K562 (cell line): ENCODE measurements at regions not wholly inside any gene's neighbourhood (a gene's known extent, or its start where the extent isn't known, plus 50 kb on each side); places are given as distances from the start of the nearest gene placed in this dataset.

Source experiments
- ATAC-seq: fragments of 200-7000 bp; cut with Tn5 transposase; 3 replicates; pipeline ENCODE4 v1.9.1; 2020; ENCODE audit warnings: moderate library complexity
- BruUV-seq: library from RNA; stranded (reverse); fragments of 400-500 nt; replicated peaks from 2 replicates; lab custom pipeline; 2021; lab: Mats Ljungman, UMichigan
- CTCF ChIA-PET: fragments of 300-600 bp; formaldehyde crosslinking; extraction: SDS; loops from one replicate; lab custom pipeline; 2021; ENCODE audit warnings: low intra/inter-chr PET ratio; lab: Yijun Ruan, JAX
- POLR2A ChIA-PET: fragments of 300-600, 350-650 bp; sonication (Branson Sonifier 250); formaldehyde crosslinking; extraction: SDS; loops from one replicate; lab custom pipeline; 2021; ENCODE audit warnings: antibody characterized with exemption, inconsistent platforms; lab: Yijun Ruan, JAX
- DNase-seq, 4 experiments: peaks; one replicate each; pipeline versions ENCODE4 v3.0.0 to v3.0.0-alpha.2; 2011 to 2018; ENCODE audit warnings: low spot score in 3 of 4, mixed read lengths in 3 of 4; ENCODE audit errors: extremely low read depth in 1 of 4
- FAIRE-seq: peaks from 2 replicates; lab custom pipeline; 2011; peaks lifted over from hg19 to GRCh38; lab: Jason Lieb, UNC
- H2AFZ ChIP-seq: 2 replicates; pipeline ENCODE4 v1.6.0; 2011; ENCODE audit warnings: low read depth, low read length, control low read depth, inconsistent platforms
- H3K27ac ChIP-seq: fragments of 200-600 bp; 3 replicates; pipeline ENCODE4 v1.8.0; 2011; ENCODE audit warnings: low read depth, mild to moderate bottlenecking, control low read depth, inconsistent platforms, low read length, moderate library complexity, mixed read lengths; ENCODE audit errors: extremely low read depth
- H3K27me3 ChIP-seq, 2 experiments: fragments of 300-600 bp in 1 of 2; 2 replicates in 1 of 2; 3 replicates in 1 of 2; pipeline versions ENCODE4 v1.6.0 to v1.8.0; 2011; ENCODE audit warnings: inconsistent platforms in 2 of 2, low read length in 2 of 2, mild to moderate bottlenecking in 1 of 2, mixed read lengths in 1 of 2, moderate library complexity in 1 of 2; ENCODE audit not compliant: control insufficient read depth in 2 of 2, insufficient read depth in 2 of 2
- H3K36me3 ChIP-seq: fragments of 300-600 bp; 3 replicates; pipeline ENCODE4 v1.8.0; 2011; ENCODE audit warnings: mild to moderate bottlenecking, low read length, inconsistent platforms; ENCODE audit not compliant: control insufficient read depth, insufficient read depth
- H3K4me1 ChIP-seq, 2 experiments: fragments of 200-600 bp in 1 of 2; replicated peaks in 1 of 2; 2 replicates in 1 of 2; 3 replicates in 1 of 2; pipeline versions ENCODE4 v1.5.1 to v1.8.0; 2011; ENCODE audit warnings: inconsistent platforms in 2 of 2, low read length in 2 of 2, mild to moderate bottlenecking in 1 of 2, mixed read lengths in 1 of 2, moderate library complexity in 1 of 2; ENCODE audit not compliant: control insufficient read depth in 2 of 2, insufficient read depth in 2 of 2
- H3K4me2 ChIP-seq: 2 replicates; pipeline ENCODE4 v1.6.1; 2011; ENCODE audit warnings: low read length, control low read depth, inconsistent platforms, mixed read lengths; ENCODE audit not compliant: insufficient read depth
- H3K4me3 ChIP-seq: fragments of 200-600 bp; sonication (generic), shearing (Covaris generic); 2 replicates; pipeline ENCODE4 v1.5.1; 2016; ENCODE audit warnings: control low read depth, inconsistent platforms
- H3K79me2 ChIP-seq: fragments of 200-600 bp; 3 replicates; pipeline ENCODE4 v1.8.0; 2011; ENCODE audit warnings: low read length, inconsistent platforms; ENCODE audit not compliant: control insufficient read depth, insufficient read depth
- H3K9ac ChIP-seq, 2 experiments: 2 replicates each; pipeline versions ENCODE4 v1.6.0 to v1.6.1; 2011; ENCODE audit warnings: low read depth in 2 of 2, low read length in 2 of 2, control low read depth in 1 of 2, inconsistent platforms in 1 of 2, mild to moderate bottlenecking in 1 of 2, mixed read lengths in 1 of 2; ENCODE audit not compliant: insufficient read depth in 1 of 2
- H3K9me1 ChIP-seq: one replicate; pipeline ENCODE4 v1.6.0; 2011; ENCODE audit warnings: inconsistent platforms, mild to moderate bottlenecking, low read length, moderate library complexity; ENCODE audit not compliant: control insufficient read depth, insufficient read depth
- H3K9me3 ChIP-seq: replicated peaks from 2 replicates; pipeline ENCODE4 v1.5.1; 2011; ENCODE audit warnings: low read depth, low read length, inconsistent platforms; ENCODE audit not compliant: control insufficient read depth, insufficient read depth
- H4K20me1 ChIP-seq: replicated peaks from 2 replicates; pipeline ENCODE4 v1.6.1; 2011; ENCODE audit warnings: low read length, inconsistent platforms, mixed read lengths; ENCODE audit not compliant: control insufficient read depth, insufficient read depth
- EZH2 ChIP-seq: IDR thresholded peaks from 2 replicates; pipeline ENCODE4 v1.6.1; 2012; ENCODE audit warnings: low read depth, mild to moderate bottlenecking, inconsistent platforms, low read length, borderline replicate concordance
- FOXA3 ChIP-seq, 2 experiments: fragments of 450-650 bp in 1 of 2; sonication (generic) in 1 of 2; formaldehyde crosslinking; IDR thresholded peaks in 1 of 2; conservative IDR thresholded peaks in 1 of 2; 2 replicates each; pipeline versions ENCODE4 v1.4.0 to v1.8.0; 2020 to 2022; ENCODE audit warnings: mild to moderate bottlenecking in 2 of 2, missing genetic modification reagents in 1 of 2
- HNRNPH1 ChIP-seq: fragments of 200-400 bp; formaldehyde crosslinking; optimal IDR thresholded peaks from 2 replicates; pipeline ENCODE3; 2017; ENCODE audit warnings: low read depth, mild to moderate bottlenecking, low read length, moderate library complexity
- TAF1 ChIP-seq: IDR thresholded peaks from 2 replicates; pipeline ENCODE4 v1.6.1; 2011; ENCODE audit warnings: mild to moderate bottlenecking, low read length, moderate library complexity; ENCODE audit not compliant: insufficient read depth, control insufficient read depth, severe bottlenecking; ENCODE audit errors: extremely low read depth
- ZBTB9 ChIP-seq: fragments of 450-650 bp; formaldehyde crosslinking; IDR thresholded peaks from 2 replicates; pipeline ENCODE4 v1.4.0; 2020; ENCODE audit warnings: mild to moderate bottlenecking, moderate library complexity
- ZNF143 ChIP-seq: sonication (generic); formaldehyde crosslinking; IDR thresholded peaks from 2 replicates; pipeline ENCODE4 v1.9.0; 2022; ENCODE audit warnings: mild to moderate bottlenecking, missing genetic modification reagents
- ZNF318 ChIP-seq, 2 experiments: fragments of 450-650 bp; IDR thresholded peaks; 2 replicates each; pipeline ENCODE4 v1.6.1; 2016; ENCODE audit warnings: mild to moderate bottlenecking in 2 of 2, borderline replicate concordance in 1 of 2, low read depth in 1 of 2, moderate library complexity in 1 of 2
- in situ Hi-C: fragments of 300-500 bp; cut with MboI; formaldehyde crosslinking; loops from 4 replicates; pipeline ENCODE4 v1.15.0; 2018; ENCODE audit warnings: inconsistent platforms, mixed read lengths
- intact Hi-C: fragments of 100-400 bp; cut with micrococcal nuclease; formaldehyde crosslinking; loops from 2 replicates; pipeline ENCODE4 v1.14.2; 2022
- TF ChIP-seq, protein P1 (sequence below): IDR thresholded peaks from 2 replicates; pipeline ENCODE4 v1.6.1; 2011; ENCODE audit not compliant: insufficient read length; ENCODE audit errors: extremely low read depth

DNA sequence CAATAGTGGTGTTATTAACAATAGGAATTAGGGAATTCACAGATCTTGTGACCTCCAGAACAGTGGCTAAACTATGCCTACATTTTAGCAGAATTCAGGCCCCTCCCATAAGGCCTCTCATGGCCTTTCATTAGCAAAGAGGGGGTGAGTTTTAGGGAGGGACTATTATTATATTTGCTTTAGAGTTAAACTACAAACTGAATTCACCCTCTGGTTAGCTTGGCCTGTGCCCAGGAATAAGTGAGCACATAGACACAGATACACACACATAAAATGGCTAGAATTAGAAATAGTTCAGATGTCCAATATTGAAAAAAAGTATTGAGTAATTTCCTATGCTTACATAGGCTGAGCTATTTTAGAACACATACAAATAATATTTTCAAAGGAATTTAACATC lies 818.8 kb upstream of the COBL start:
- Histone ChIP-seq H3K4me2 (no peak overlapping the region), H3K9ac (no peak overlapping the region), H4K20me1 (no peaks in the 10 kb centered on the region), H3K9me3 (no peaks in the 10 kb centered on the region), H3K27me3 (no peaks in the 10 kb centered on the region), H2AFZ (no peak overlapping the region), H3K27ac (no peak overlapping the region), H3K4me3 (no peak overlapping the region), H3K79me2 (no peaks in the 10 kb centered on the region), H3K36me3 (no peaks in the 10 kb centered on the region), H3K4me1 (no peaks in the 10 kb centered on the region), H3K9me1 (no peaks in the 10 kb centered on the region)
- intact Hi-C loops = no loop called here
- CTCF ChIA-PET = no interaction called here
- TF ChIP-seq ZNF143 (CRISPR knock-in tag) (no peak), EZH2 (no peak), ZBTB9 (CRISPR knock-in tag) (no peak), HNRNPH1 (no peak), TAF1 (no peak), FOXA3 (CRISPR knock-in tag; conservative IDR thresholded peaks at IDR 0.05 in 1 of 2, IDR thresholded peaks at IDR 0.05 in 1 of 2) (no peak), ZNF318 (IDR thresholded peaks at IDR 0.05; ENCODE audit: borderline replicate concordance in 1 of 2, low read depth in 1 of 2) (no peak)
- TF ChIP-seq, protein P1, sequence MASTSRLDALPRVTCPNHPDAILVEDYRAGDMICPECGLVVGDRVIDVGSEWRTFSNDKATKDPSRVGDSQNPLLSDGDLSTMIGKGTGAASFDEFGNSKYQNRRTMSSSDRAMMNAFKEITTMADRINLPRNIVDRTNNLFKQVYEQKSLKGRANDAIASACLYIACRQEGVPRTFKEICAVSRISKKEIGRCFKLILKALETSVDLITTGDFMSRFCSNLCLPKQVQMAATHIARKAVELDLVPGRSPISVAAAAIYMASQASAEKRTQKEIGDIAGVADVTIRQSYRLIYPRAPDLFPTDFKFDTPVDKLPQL = no peak
- in situ Hi-C loops = no loop called here
- FAIRE-seq (no peak), ATAC-seq (no peak), DNase-seq (no peak)
- POLR2A ChIA-PET = no interaction called here
- BruUV-seq = no TSS peak
